ENCODE measurements at regions not wholly inside any gene's neighbourhood (a gene's known extent, or its start where the extent isn't known, plus 50 kb on each side); places are given as distances from the start of the nearest gene placed in this dataset.

DNA sequence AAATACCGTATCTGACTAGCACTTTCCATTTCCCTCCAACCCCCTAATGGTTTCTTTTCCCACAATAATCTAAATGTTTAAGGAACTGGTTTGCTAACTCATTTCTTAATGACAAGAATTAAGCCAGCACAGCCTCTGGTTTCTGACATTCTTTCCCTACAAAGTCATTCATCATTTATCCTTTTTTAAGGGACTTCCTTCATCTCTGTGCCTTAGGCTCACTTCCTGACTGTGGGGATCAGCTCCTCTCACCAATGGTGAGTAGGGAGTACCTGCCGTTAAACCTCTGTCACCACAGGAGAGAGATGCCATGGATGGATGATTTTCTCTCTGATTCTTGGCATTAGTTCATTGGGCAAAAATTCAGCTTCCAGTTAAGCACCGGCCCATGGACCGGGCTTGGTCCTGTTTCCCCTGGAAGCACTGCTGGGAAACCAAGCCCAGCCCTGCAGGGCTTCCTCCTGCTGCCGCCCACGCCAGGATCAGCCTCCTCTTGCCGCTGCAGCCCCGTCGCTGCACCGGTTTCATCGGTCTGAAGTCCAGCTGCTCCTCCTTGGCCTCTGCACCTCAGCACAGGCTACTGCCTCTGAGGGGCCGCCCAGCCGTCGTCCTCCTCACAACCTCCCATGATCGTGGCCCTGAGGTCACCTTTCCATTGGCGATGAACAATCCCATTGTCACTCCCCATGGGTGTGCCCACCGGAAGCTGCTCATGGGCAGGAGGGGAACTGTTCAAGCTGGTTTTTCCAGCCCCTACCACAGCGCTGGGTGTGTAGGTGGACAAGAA is 64.0 kb upstream of the ZNF516 start:
- Mint-ChIP-seq H3K27me3 (ENCODE audit: low read depth, unreplicated experiment) (no peaks in the 10 kb centered on the region), H3K4me3 (ENCODE audit: unreplicated experiment) (peak overlapping the region; percentile 12), H3K9me3 (ENCODE audit: unreplicated experiment) (no peaks in the 10 kb centered on the region), H3K4me1 (ENCODE audit: low read depth, unreplicated experiment) (peaks cover 3% of the 10 kb centered on the region), H3K36me3 (ENCODE audit: low read depth, unreplicated experiment) (no peaks in the 10 kb centered on the region), H3K27ac (ENCODE audit: unreplicated experiment) (no peak overlapping the region)
- no peak overlapping the region for H3K27ac ChIP-seq (ENCODE audit: low read depth, low read length)
- peak overlapping the region; percentile 34 for H2AFZ ChIP-seq (ENCODE audit: low read depth, low read length)
- H3K4me3 ChIP-seq (ENCODE audit: insufficient read depth, low read depth, low read length) = no peak overlapping the region
- no peaks in the 10 kb centered on the region for H3K79me2 ChIP-seq (ENCODE audit: insufficient read depth, low read length)
- DNase-seq (ENCODE audit: low read depth) (peak; percentile 59), FAIRE-seq (no peak)
- no peaks in the 10 kb centered on the region for H4K20me1 ChIP-seq (ENCODE audit: insufficient read depth, low read length)
- TF ChIP-seq EZH2 (IDR thresholded peaks at IDR 0.05; ENCODE audit: insufficient read depth, low read length) = no peak
- TF ChIP-seq CTCF (IDR thresholded peaks at IDR 0.05; ENCODE audit: insufficient read depth, low read depth, low read length) = no peak
- H3K9ac ChIP-seq (ENCODE audit: low read length) = no peak overlapping the region
- H3K36me3 ChIP-seq (ENCODE audit: insufficient read depth, low read length) = no peaks in the 10 kb centered on the region
- H3K4me2 ChIP-seq (ENCODE audit: low read length) = peak overlapping the region; percentile 46
- H3K4me1 ChIP-seq (ENCODE audit: insufficient read depth, low read length) = no peaks in the 10 kb centered on the region
- no peaks in the 10 kb centered on the region for H3K9me3 ChIP-seq (ENCODE audit: insufficient read depth, low read depth, low read length)
- H3K27me3 ChIP-seq (ENCODE audit: insufficient read depth, low read length) = no peaks in the 10 kb centered on the region

DNA sequence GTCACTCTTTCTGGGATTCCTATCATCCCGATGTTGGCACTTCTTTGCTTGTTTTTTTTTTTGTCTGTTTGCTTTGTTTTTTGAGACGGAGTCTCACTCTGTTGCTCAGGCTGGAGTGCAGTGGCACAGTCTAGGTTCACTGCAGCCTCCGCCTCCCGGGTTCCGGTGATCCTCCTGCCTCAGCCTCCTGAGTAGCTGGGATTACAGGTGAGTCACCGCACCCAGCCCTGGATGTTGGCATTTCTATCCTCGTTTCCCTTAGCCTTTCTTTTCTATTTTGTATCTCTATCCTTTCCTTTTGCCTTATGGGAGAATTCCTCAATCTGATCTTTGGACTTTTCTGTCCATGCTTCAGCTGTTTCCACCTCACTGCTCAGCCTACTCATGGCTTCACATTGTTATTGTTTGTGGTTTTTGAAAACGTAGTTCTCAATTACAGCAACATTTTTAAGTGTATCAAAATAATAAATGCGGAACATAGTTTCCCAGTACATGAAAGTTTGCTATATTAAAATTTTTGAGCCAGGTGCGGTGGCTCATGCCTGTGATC is 62.1 kb upstream of the ZNF516 start:
- H4K20me1 ChIP-seq (ENCODE audit: insufficient read depth, low read length) = no peaks in the 10 kb centered on the region
- Mint-ChIP-seq H3K27me3 (ENCODE audit: low read depth, unreplicated experiment) (no peaks in the 10 kb centered on the region), H3K27ac (ENCODE audit: unreplicated experiment) (no peak overlapping the region), H3K36me3 (ENCODE audit: low read depth, unreplicated experiment) (no peaks in the 10 kb centered on the region), H3K4me1 (ENCODE audit: low read depth, unreplicated experiment) (peaks cover 3% of the 10 kb centered on the region), H3K9me3 (ENCODE audit: unreplicated experiment) (no peaks in the 10 kb centered on the region), H3K4me3 (ENCODE audit: unreplicated experiment) (no peak overlapping the region)
- H3K4me1 ChIP-seq (ENCODE audit: insufficient read depth, low read length) = no peaks in the 10 kb centered on the region
- no peak overlapping the region for H3K9ac ChIP-seq (ENCODE audit: low read length)
- H3K36me3 ChIP-seq (ENCODE audit: insufficient read depth, low read length) = no peaks in the 10 kb centered on the region
- DNase-seq (ENCODE audit: low read depth) = peak; percentile 12
- no peaks in the 10 kb centered on the region for H3K79me2 ChIP-seq (ENCODE audit: insufficient read depth, low read length)
- H3K4me3 ChIP-seq (ENCODE audit: insufficient read depth, low read depth, low read length) = no peak overlapping the region
- H3K9me3 ChIP-seq (ENCODE audit: insufficient read depth, low read depth, low read length) = no peaks in the 10 kb centered on the region
- FAIRE-seq = no peak
- no peak overlapping the region for H3K4me2 ChIP-seq (ENCODE audit: low read length)
- H3K27ac ChIP-seq (ENCODE audit: low read depth, low read length) = no peak overlapping the region
- no peaks in the 10 kb centered on the region for H3K27me3 ChIP-seq (ENCODE audit: insufficient read depth, low read length)
- no peak for TF ChIP-seq CTCF (IDR thresholded peaks at IDR 0.05; ENCODE audit: insufficient read depth, low read depth, low read length)
- H2AFZ ChIP-seq (ENCODE audit: low read depth, low read length) = no peak overlapping the region

All from astrocyte (in vitro differentiated cells and primary cell).